HCT116 (cell line): ENCODE measurements at regions not wholly inside any gene's neighbourhood (a gene's known extent, or its start where the extent isn't known, plus 50 kb on each side); places are given as distances from the start of the nearest gene placed in this dataset.
"Not testable (repeated sequence)": the region's sequence is repeated elsewhere in the genome, so short reads cannot be mapped to it uniquely, and the experiment has no call there.

Experiments used
- ATAC-seq: fragments of 200-7000 bp; cut with Tn5 transposase; 2 replicates; pipeline ENCODE4 v1.9.1; 2020; ENCODE audit warnings: mild to moderate bottlenecking, moderate library complexity
- BruUV-seq: library from RNA; stranded (reverse); fragments of 400-500 nt; replicated peaks from 2 replicates; lab custom pipeline; 2021; lab: Mats Ljungman, UMichigan
- CTCF ChIA-PET: fragments of 300-600 bp; sonication (Branson Sonifier 250); formaldehyde crosslinking; loops from one replicate; lab custom pipeline; 2021; ENCODE audit warnings: antibody characterized with exemption; lab: Charles Lee
- POLR2A ChIA-PET: fragments of 300-600, 350-600 bp; sonication (Branson Sonifier 250); formaldehyde crosslinking; loops from one replicate; lab custom pipeline; 2021; ENCODE audit warnings: antibody characterized with exemption; lab: Charles Lee
- RAD21 ChIA-PET, 2 experiments: fragments of 300-600 bp; sonication (Branson Sonifier 250); formaldehyde crosslinking; loops; one replicate each; lab custom pipeline; 2023; ENCODE audit warnings: low total read pairs in 2 of 2; ENCODE audit not compliant: uncharacterized antibody in 2 of 2, unreplicated experiment in 2 of 2, low non-redundant PET in 1 of 2; lab: Charles Lee
- DNase-seq: peaks from one replicate; pipeline ENCODE4 v3.0.0-alpha.2; 2010; ENCODE audit warnings: low read depth, low spot score
- H2AFZ ChIP-seq: fragments of 200-600 bp; shearing (Covaris generic), sonication (generic); 2 replicates; pipeline ENCODE4 v1.6.1; 2017; ENCODE audit warnings: low read depth, mixed run types, mixed read lengths, antibody characterized with exemption, low read length; ENCODE audit not compliant: poor library complexity, severe bottlenecking
- H3K27ac ChIP-seq: 2 replicates; pipeline ENCODE4 v1.5.1; 2012; ENCODE audit warnings: low read depth, low read length
- H3K27me3 ChIP-seq: fragments of 200-600 bp; sonication (generic); 2 replicates; pipeline ENCODE4 v1.6.1; 2016; ENCODE audit warnings: mixed run types, low read length, mixed read lengths; ENCODE audit not compliant: insufficient read depth
- H3K36me3 ChIP-seq, 2 experiments: fragments of 200-500 bp in 1 of 2; fragments of 200-600 bp in 1 of 2; sonication (Bioruptor generic) in 1 of 2; sonication (generic) in 1 of 2; 2 replicates each; pipeline versions ENCODE4 v1.5.1 to v1.6.1; 2014 to 2016; ENCODE audit warnings: low read length in 2 of 2, inconsistent platforms in 1 of 2, mixed read lengths in 1 of 2, mixed run types in 1 of 2; ENCODE audit not compliant: insufficient read depth in 2 of 2, control insufficient read depth in 1 of 2
- H3K4me1 ChIP-seq, 2 experiments: fragments of 200-600 bp in 1 of 2; sonication (generic) in 1 of 2; 2 replicates each; pipeline versions ENCODE4 v1.5.1 to v1.6.1; 2012 to 2017; ENCODE audit warnings: low read length in 2 of 2, inconsistent platforms in 1 of 2, mild to moderate bottlenecking in 1 of 2, mixed read lengths in 1 of 2, mixed run types in 1 of 2, moderate library complexity in 1 of 2; ENCODE audit not compliant: insufficient read depth in 2 of 2, control insufficient read depth in 1 of 2
- H3K4me2 ChIP-seq: fragments of 200-600 bp; sonication (generic); 2 replicates; pipeline ENCODE4 v1.6.1; 2017; ENCODE audit warnings: mixed run types, low read length, mixed read lengths
- H3K4me3 ChIP-seq, 2 experiments: fragments of 200-600 bp in 1 of 2; sonication (generic) in 1 of 2; replicated peaks in 1 of 2; 2 replicates each; pipeline ENCODE4 v1.5.1; 2011 to 2016; ENCODE audit warnings: low read length in 2 of 2, control low read depth in 1 of 2, low read depth in 1 of 2, mild to moderate bottlenecking in 1 of 2, mixed read lengths in 1 of 2, mixed run types in 1 of 2
- H3K79me2 ChIP-seq: fragments of 200-600 bp; sonication (generic); 2 replicates; pipeline ENCODE4 v1.6.1; 2017; ENCODE audit warnings: mild to moderate bottlenecking, mixed run types, low read length, moderate library complexity, mixed read lengths; ENCODE audit not compliant: insufficient read depth
- H3K9ac ChIP-seq: fragments of 200-600 bp; sonication (generic); 2 replicates; pipeline ENCODE4 v1.6.1; 2016; ENCODE audit warnings: low read length, mixed read lengths
- H3K9me2 ChIP-seq: fragments of 200-600 bp; sonication (generic), shearing (Covaris generic); 2 replicates; pipeline ENCODE4 v1.6.1; 2017; ENCODE audit warnings: mixed run types, mild to moderate bottlenecking, moderate library complexity; ENCODE audit not compliant: insufficient read depth
- H3K9me3 ChIP-seq, 2 experiments: fragments of 200-500 bp in 1 of 2; fragments of 200-600 bp in 1 of 2; sonication (Bioruptor generic) in 1 of 2; sonication (generic) in 1 of 2; 2 replicates each; pipeline ENCODE4 v1.6.1; 2014 to 2017; ENCODE audit warnings: low read length in 2 of 2, mixed read lengths in 2 of 2, inconsistent platforms in 1 of 2, low read depth in 1 of 2, mild to moderate bottlenecking in 1 of 2, mixed run types in 1 of 2, moderate library complexity in 1 of 2; ENCODE audit not compliant: control insufficient read depth in 1 of 2, insufficient read depth in 1 of 2
- H4K20me1 ChIP-seq: fragments of 200-600 bp; sonication (generic), shearing (Covaris generic); 2 replicates; pipeline ENCODE4 v1.6.1; 2017; ENCODE audit warnings: mixed run types, mild to moderate bottlenecking, moderate library complexity; ENCODE audit not compliant: insufficient read depth
- EGR1 ChIP-seq: IDR thresholded peaks from 2 replicates; pipeline ENCODE4 v1.6.1; 2012; ENCODE audit warnings: low read depth
- ELF1 ChIP-seq: IDR thresholded peaks from 2 replicates; pipeline ENCODE4 v1.6.1; 2012; ENCODE audit warnings: low read depth, borderline replicate concordance
- EZH2 ChIP-seq: fragments of 200-600 bp; sonication (generic); IDR thresholded peaks from 2 replicates; pipeline ENCODE4 v1.6.1; 2017; ENCODE audit warnings: antibody characterized with exemption, mixed run types
- EZH2phosphoT487 ChIP-seq: fragments of 200-600 bp; IDR thresholded peaks from 2 replicates; pipeline ENCODE4 v1.6.1; 2018; ENCODE audit warnings: antibody characterized with exemption, borderline replicate concordance
- RAD21 ChIP-seq: IDR thresholded peaks from 2 replicates; pipeline ENCODE4 v1.6.1; 2012; ENCODE audit warnings: low read depth, mild to moderate bottlenecking
- SIN3A ChIP-seq: IDR thresholded peaks from 2 replicates; pipeline ENCODE4 v1.6.1; 2012; ENCODE audit warnings: low read depth
- SP1 ChIP-seq: IDR thresholded peaks from 2 replicates; pipeline ENCODE4 v1.6.1; 2012; ENCODE audit warnings: low read depth
- SRF ChIP-seq: IDR thresholded peaks from 2 replicates; pipeline ENCODE4 v1.6.1; 2012; ENCODE audit warnings: low read depth
- TCF7L2 ChIP-seq: IDR thresholded peaks from 2 replicates; pipeline ENCODE4 v1.7.0; 2011; ENCODE audit warnings: borderline replicate concordance, inconsistent platforms; ENCODE audit not compliant: insufficient read depth, insufficient read length; ENCODE audit errors: extremely low read depth
- YY1 ChIP-seq: IDR thresholded peaks from 2 replicates; pipeline ENCODE4 v1.6.1; 2011; ENCODE audit warnings: low read length, low read depth, moderate library complexity, mild to moderate bottlenecking; ENCODE audit not compliant: insufficient replicate concordance; ENCODE audit errors: extremely low read depth
- ZFX ChIP-seq: fragments of 450-650 bp; IDR thresholded peaks from 2 replicates; pipeline ENCODE4 v1.6.1; 2017
- intact Hi-C: fragments of 100-400 bp; cut with micrococcal nuclease; formaldehyde crosslinking; loops from 2 replicates; pipeline ENCODE4 v1.10.0; 2022
- TF ChIP-seq, protein P1 (sequence below): IDR thresholded peaks from 2 replicates; pipeline ENCODE4 v1.6.1; 2012
- TF ChIP-seq, protein P2 (sequence below): IDR thresholded peaks from 2 replicates; pipeline ENCODE4 v1.6.1; 2011; ENCODE audit warnings: mild to moderate bottlenecking, low read length, moderate library complexity; ENCODE audit not compliant: insufficient replicate concordance; ENCODE audit errors: extremely low read depth
- TF ChIP-seq, protein P3 (sequence below): IDR thresholded peaks from 2 replicates; pipeline ENCODE4 v1.6.1; 2012; ENCODE audit warnings: low read depth
- TF ChIP-seq, protein P4 (sequence below): IDR thresholded peaks from 2 replicates; pipeline ENCODE4 v1.6.1; 2012

DNA sequence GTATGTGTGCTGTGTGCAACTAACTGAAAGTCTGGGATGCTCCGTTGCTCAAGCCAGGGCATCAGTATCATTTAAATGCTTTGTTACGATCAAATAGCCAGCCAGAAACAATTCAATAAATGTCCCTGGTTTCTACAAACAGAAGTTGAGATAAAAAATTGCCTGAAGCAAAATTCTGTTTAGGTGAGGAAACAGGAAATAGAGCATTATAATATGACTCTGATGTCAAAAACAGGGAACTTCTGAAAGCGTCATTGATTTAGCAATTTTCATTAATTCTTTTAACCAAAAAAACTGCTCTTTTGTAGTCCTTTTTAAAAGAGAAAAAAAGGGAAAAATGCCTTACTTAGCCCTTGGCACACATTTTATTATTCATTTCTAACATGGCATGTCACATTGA lies 174.7 kb downstream of the POTEB3 start:
- CTCF ChIA-PET, H3K79me2 ChIP-seq, H3K4me2 ChIP-seq, BruUV-seq, ATAC-seq, H3K4me3 ChIP-seq, H3K27ac ChIP-seq, H4K20me1 ChIP-seq, H3K9me2 ChIP-seq, H3K27me3 ChIP-seq, H2AFZ ChIP-seq, RAD21 ChIA-PET, H3K36me3 ChIP-seq, DNase-seq, H3K4me1 ChIP-seq, POLR2A ChIA-PET, H3K9ac ChIP-seq, intact Hi-C loops: not testable (repeated sequence)
- H3K9me3 ChIP-seq = peaks cover 17 to 19% of the 10 kb centered on the region in 2 experiments; a peak in 3 of 4 replicates

DNA sequence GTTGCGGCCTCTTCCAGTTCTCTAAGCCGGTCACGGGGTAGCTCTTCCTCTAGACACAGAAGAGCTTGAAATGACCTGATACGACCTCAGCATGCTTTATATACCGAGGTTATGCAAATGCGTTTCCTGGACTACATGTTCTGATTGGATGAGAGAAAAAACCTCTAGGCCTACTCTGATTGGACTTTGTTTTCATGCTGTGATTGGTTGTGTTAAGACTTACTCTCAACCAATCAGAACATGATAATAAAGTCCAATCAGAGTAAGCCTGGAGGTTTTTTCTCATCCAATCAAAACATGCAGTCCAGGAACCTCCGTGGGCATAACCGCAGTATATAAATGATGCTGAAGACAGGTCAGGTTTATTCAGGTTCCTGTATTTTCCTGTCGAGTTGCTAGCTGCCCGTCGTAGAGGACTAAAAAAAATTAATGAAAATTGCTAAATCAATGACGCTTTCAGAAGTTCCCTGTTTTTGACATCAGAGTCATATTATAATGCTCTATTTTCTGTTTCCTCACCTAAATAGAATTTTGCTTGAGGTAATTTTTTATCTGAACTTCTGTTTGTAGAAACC lies 177.4 kb downstream of the POTEB3 start:
- Histone ChIP-seq H3K4me3 (no peak overlapping the region), H3K36me3 (no peaks in the 10 kb centered on the region), H3K9me3 (peaks cover 13 to 24% of the 10 kb centered on the region in 2 experiments; a peak in 3 of 4 replicates), H3K27ac (no peak overlapping the region), H3K9me2 (no peaks in the 10 kb centered on the region), H3K4me1 (no peaks in the 10 kb centered on the region), H2AFZ (no peak overlapping the region), H4K20me1 (no peaks in the 10 kb centered on the region), H3K9ac (no peak overlapping the region), H3K79me2 (no peaks in the 10 kb centered on the region), H3K27me3 (peaks cover 8% of the 10 kb centered on the region; the same call in 1 of the 2 replicates), H3K4me2 (no peak overlapping the region)
- ChIA-PET RAD21 (no interaction called here), POLR2A (no interaction called here), CTCF (no interaction called here)
- intact Hi-C loops = no loop called here
- no TSS peak for BruUV-seq
- ATAC-seq (no peak), DNase-seq (no peak)
- TF ChIP-seq ZFX (no peak), YY1 (no peak), ELF1 (no peak), SRF (no peak), RAD21 (no peak), TCF7L2 (no peak), EZH2phosphoT487 (no peak), SP1 (no peak), EGR1 (no peak), SIN3A (no peak), EZH2 (no peak)
- TF ChIP-seq, protein P1, sequence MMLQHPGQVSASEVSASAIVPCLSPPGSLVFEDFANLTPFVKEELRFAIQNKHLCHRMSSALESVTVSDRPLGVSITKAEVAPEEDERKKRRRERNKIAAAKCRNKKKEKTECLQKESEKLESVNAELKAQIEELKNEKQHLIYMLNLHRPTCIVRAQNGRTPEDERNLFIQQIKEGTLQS = no peak
- TF ChIP-seq, protein P2, sequence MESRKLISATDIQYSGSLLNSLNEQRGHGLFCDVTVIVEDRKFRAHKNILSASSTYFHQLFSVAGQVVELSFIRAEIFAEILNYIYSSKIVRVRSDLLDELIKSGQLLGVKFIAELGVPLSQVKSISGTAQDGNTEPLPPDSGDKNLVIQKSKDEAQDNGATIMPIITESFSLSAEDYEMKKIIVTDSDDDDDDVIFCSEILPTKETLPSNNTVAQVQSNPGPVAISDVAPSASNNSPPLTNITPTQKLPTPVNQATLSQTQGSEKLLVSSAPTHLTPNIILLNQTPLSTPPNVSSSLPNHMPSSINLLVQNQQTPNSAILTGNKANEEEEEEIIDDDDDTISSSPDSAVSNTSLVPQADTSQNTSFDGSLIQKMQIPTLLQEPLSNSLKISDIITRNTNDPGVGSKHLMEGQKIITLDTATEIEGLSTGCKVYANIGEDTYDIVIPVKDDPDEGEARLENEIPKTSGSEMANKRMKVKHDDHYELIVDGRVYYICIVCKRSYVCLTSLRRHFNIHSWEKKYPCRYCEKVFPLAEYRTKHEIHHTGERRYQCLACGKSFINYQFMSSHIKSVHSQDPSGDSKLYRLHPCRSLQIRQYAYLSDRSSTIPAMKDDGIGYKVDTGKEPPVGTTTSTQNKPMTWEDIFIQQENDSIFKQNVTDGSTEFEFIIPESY = no peak
- TF ChIP-seq, protein P3, sequence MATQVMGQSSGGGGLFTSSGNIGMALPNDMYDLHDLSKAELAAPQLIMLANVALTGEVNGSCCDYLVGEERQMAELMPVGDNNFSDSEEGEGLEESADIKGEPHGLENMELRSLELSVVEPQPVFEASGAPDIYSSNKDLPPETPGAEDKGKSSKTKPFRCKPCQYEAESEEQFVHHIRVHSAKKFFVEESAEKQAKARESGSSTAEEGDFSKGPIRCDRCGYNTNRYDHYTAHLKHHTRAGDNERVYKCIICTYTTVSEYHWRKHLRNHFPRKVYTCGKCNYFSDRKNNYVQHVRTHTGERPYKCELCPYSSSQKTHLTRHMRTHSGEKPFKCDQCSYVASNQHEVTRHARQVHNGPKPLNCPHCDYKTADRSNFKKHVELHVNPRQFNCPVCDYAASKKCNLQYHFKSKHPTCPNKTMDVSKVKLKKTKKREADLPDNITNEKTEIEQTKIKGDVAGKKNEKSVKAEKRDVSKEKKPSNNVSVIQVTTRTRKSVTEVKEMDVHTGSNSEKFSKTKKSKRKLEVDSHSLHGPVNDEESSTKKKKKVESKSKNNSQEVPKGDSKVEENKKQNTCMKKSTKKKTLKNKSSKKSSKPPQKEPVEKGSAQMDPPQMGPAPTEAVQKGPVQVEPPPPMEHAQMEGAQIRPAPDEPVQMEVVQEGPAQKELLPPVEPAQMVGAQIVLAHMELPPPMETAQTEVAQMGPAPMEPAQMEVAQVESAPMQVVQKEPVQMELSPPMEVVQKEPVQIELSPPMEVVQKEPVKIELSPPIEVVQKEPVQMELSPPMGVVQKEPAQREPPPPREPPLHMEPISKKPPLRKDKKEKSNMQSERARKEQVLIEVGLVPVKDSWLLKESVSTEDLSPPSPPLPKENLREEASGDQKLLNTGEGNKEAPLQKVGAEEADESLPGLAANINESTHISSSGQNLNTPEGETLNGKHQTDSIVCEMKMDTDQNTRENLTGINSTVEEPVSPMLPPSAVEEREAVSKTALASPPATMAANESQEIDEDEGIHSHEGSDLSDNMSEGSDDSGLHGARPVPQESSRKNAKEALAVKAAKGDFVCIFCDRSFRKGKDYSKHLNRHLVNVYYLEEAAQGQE = no peak
- TF ChIP-seq, protein P4, sequence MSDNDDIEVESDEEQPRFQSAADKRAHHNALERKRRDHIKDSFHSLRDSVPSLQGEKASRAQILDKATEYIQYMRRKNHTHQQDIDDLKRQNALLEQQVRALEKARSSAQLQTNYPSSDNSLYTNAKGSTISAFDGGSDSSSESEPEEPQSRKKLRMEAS = no peak
